Thoracic aorta (tissue), 2 donors: ENCODE measurements at regions not wholly inside any gene's neighbourhood (a gene's known extent, or its start where the extent isn't known, plus 50 kb on each side); places are given as distances from the start of the nearest gene placed in this dataset.
"Not testable (repeated sequence)": the region's sequence is repeated elsewhere in the genome, so short reads cannot be mapped to it uniquely, and the experiment has no call there.

Source experiments
- ATAC-seq: fragments of 150-250 bp; one replicate; pipeline ENCODE4 v1.8.0; 2017; ENCODE audit warnings: low read depth; ENCODE audit not compliant: insufficient number of reproducible peaks, low FRiP score
- DNase-seq: peaks from one replicate; pipeline ENCODE4 v3.0.0-alpha.2; 2020; ENCODE audit warnings: low spot score
- H3K27ac ChIP-seq, 2 donors: fragments of 200-600 bp; sonication (generic); 1 replicate in 1 of 2; 2 replicates in 1 of 2; pipeline ENCODE4 v1.5.1; 2016; ENCODE audit warnings: mild to moderate bottlenecking in 2 of 2, moderate library complexity in 2 of 2
- H3K27me3 ChIP-seq: fragments of 200-600 bp; sonication (generic); replicated peaks from 2 replicates; pipeline ENCODE4 v1.6.0; 2016; ENCODE audit warnings: mild to moderate bottlenecking; ENCODE audit not compliant: insufficient read depth
- H3K36me3 ChIP-seq: fragments of 200-600 bp; sonication (generic); one replicate; pipeline ENCODE4 v1.5.1; 2016
- H3K4me1 ChIP-seq, 2 donors: fragments of 200-600 bp; sonication (generic); 1 replicate in 1 of 2; 2 replicates in 1 of 2; pipeline versions ENCODE4 v1.5.1 to v1.6.0; 2016; ENCODE audit warnings: low read depth in 2 of 2, mild to moderate bottlenecking in 1 of 2; ENCODE audit not compliant: control insufficient read depth in 1 of 2
- H3K4me3 ChIP-seq: fragments of 200-600 bp; sonication (generic); 2 replicates; pipeline ENCODE4 v1.5.1; 2016; ENCODE audit warnings: mild to moderate bottlenecking
- H3K9me3 ChIP-seq: fragments of 200-600 bp; sonication (generic); 2 replicates; pipeline ENCODE4 v1.5.1; 2016
- TF ChIP-seq, protein P1 (sequence below): fragments of 200-600 bp; sonication (generic); IDR thresholded peaks from one replicate; pipeline ENCODE4 v1.5.1; 2019; ENCODE audit warnings: antibody characterized with exemption

- H3K9me3 ChIP-seq, result no peaks in the 10 kb centered on the region
- H3K27me3 ChIP-seq, result no peaks in the 10 kb centered on the region
- no peaks in the 10 kb centered on the region for H3K4me1 ChIP-seq
- no peaks in the 10 kb centered on the region for H3K36me3 ChIP-seq
- H3K27ac ChIP-seq, result no peak overlapping the region
- DNase-seq, result no peak
- ATAC-seq, result no peak
- no peak overlapping the region for H3K4me3 ChIP-seq
- TF ChIP-seq, protein P1, sequence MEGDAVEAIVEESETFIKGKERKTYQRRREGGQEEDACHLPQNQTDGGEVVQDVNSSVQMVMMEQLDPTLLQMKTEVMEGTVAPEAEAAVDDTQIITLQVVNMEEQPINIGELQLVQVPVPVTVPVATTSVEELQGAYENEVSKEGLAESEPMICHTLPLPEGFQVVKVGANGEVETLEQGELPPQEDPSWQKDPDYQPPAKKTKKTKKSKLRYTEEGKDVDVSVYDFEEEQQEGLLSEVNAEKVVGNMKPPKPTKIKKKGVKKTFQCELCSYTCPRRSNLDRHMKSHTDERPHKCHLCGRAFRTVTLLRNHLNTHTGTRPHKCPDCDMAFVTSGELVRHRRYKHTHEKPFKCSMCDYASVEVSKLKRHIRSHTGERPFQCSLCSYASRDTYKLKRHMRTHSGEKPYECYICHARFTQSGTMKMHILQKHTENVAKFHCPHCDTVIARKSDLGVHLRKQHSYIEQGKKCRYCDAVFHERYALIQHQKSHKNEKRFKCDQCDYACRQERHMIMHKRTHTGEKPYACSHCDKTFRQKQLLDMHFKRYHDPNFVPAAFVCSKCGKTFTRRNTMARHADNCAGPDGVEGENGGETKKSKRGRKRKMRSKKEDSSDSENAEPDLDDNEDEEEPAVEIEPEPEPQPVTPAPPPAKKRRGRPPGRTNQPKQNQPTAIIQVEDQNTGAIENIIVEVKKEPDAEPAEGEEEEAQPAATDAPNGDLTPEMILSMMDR, result no peak
Observed at GRCh38 chr15:47066392-47066791, 650.9 kb upstream of the SEMA6D start.

GRCh38 chr15:47077846-47078245 lies 639.5 kb upstream of the SEMA6D start:
- H3K4me3 ChIP-seq, DNase-seq, ATAC-seq, H3K27me3 ChIP-seq, H3K27ac ChIP-seq, H3K36me3 ChIP-seq, H3K4me1 ChIP-seq, H3K9me3 ChIP-seq: not testable (repeated sequence)

DNA sequence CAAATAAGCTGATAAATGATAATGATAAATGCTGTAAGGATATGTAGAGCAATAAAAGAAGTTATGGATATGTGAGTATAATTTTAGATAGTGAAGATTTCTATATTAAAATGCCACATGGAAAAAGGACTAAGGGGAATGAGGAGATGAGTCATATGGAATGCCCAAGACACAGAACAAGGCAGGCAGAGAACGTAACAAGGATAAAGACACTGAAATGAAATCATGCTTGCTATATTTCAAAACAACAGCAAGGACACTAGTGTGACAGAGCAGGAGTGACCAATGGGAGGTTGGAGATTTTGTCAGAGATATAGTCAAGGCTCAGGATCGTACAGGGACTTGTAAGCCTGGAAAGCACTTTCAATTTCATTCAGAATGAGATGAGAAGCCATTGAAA lies 621.5 kb upstream of the SEMA6D start:
- no peak overlapping the region for H3K27ac ChIP-seq
- H3K9me3 ChIP-seq, result no peaks in the 10 kb centered on the region
- peaks cover 5% of the 10 kb centered on the region for H3K27me3 ChIP-seq
- ATAC-seq (no peak), DNase-seq (no peak)
- TF ChIP-seq, protein P1, result no peak
- no peaks in the 10 kb centered on the region for H3K4me1 ChIP-seq
- no peaks in the 10 kb centered on the region for H3K36me3 ChIP-seq
- no peak overlapping the region for H3K4me3 ChIP-seq

DNA sequence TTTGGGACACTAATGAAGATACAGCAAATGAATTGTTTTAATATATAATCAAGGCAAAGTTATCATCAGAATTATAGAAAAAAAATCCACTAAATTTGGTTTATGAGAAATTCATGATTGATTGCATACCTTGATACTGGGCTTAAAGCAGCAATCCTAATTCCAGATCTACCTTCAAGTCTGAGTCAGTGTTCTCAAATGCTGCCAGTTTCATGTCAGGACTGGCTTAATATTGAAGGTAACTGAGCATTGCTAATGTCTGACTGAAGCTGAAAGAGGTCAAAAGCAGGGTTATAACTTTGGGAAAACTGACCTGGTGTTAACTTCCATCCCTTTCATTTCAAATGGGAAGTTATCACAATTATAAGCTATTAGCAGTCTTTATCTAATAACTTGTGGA lies 618.8 kb upstream of the SEMA6D start:
- not testable (repeated sequence) for DNase-seq, H3K4me1 ChIP-seq, H3K9me3 ChIP-seq, H3K4me3 ChIP-seq, H3K27me3 ChIP-seq, H3K27ac ChIP-seq, ATAC-seq, H3K36me3 ChIP-seq

DNA sequence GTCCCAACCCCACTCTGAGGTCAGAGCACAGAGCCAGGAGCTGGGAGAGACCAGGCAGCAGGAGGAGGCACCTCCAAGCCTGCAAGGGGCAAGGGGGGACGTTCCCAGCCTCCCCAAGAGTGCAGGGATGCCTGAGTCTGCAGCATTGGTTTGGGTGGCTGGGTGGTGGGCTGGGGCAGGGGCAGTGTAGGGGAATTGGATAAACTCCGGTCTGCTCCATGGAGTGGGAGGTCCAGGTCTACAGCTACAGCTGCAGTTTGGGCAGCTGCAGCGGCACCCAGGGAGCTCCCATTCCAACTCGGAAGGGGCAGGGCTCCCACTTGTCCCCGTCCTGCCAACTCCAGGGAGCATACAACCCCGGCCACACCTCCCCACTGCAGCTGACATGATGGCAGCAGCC lies 617.5 kb upstream of the SEMA6D start:
- H3K4me1 ChIP-seq, DNase-seq, ATAC-seq, H3K9me3 ChIP-seq, H3K4me3 ChIP-seq, H3K27ac ChIP-seq, H3K36me3 ChIP-seq, H3K27me3 ChIP-seq: not testable (repeated sequence)

DNA sequence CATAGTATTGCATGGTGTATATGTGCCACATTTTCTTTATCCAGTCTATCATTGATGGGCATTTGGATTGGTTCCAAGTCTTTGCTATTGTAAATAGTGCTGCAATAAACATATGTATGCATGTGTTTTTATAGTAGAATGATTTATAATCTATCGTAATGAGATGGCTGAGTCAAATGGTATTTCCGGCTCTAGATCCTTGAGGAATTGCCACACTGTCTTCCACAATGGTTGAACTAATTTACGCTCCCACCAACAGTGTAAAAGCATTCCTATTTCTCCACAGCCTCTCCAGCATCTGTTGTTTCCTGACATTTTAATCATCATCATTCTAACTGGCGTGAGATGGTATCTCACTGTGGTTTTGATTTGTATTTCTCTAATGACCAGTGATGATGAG lies 608.5 kb upstream of the SEMA6D start:
- not testable (repeated sequence) for H3K4me1 ChIP-seq, H3K36me3 ChIP-seq, ATAC-seq, DNase-seq, H3K9me3 ChIP-seq, H3K27ac ChIP-seq, H3K27me3 ChIP-seq, H3K4me3 ChIP-seq

DNA sequence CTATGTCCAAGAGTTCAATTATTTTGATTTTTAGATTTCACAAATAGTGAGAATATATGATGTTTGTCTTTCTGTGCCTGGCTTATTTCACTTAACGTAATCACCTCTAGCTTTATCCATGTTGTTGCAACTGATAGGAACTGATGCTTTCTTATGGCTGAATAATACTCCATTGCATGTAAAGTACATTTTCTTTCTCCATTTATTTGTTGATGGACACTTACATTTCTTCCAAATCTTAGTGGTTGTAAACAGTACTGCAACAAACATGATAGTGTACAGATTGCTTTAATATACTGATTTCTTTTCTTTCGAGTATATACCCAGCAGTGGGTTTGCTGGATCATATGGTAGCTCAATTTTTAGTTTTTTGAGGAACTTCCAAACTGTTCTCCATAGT lies 600.6 kb upstream of the SEMA6D start:
- H3K36me3 ChIP-seq, result no peaks in the 10 kb centered on the region
- no peaks in the 10 kb centered on the region for H3K4me1 ChIP-seq
- DNase-seq (no peak), ATAC-seq (no peak)
- H3K27me3 ChIP-seq, result no peaks in the 10 kb centered on the region
- H3K27ac ChIP-seq, result no peak overlapping the region
- no peak overlapping the region for H3K4me3 ChIP-seq
- TF ChIP-seq, protein P1, result no peak
- no peaks in the 10 kb centered on the region for H3K9me3 ChIP-seq
